ENCODE measurements at regions not wholly inside any gene's neighbourhood (a gene's known extent, or its start where the extent isn't known, plus 50 kb on each side); places are given as distances from the start of the nearest gene placed in this dataset.
A peak's percentile ranks its signal among the peaks of the same experiment; 100 is the strongest.

- no peak for TF ChIP-seq TAF1 (IDR thresholded peaks at IDR 0.05; ENCODE audit: low read depth)
- peak; percentile 84 for TF ChIP-seq EP300 (conservative IDR thresholded peaks at IDR 0.05; ENCODE audit: poor library complexity, severe bottlenecking)
- TF ChIP-seq EZH2 (IDR thresholded peaks at IDR 0.05; ENCODE audit: borderline replicate concordance, insufficient read depth, low read length, poor library complexity, severe bottlenecking): no peak
- TF ChIP-seq CTCF (IDR thresholded peaks at IDR 0.05; ENCODE audit: poor library complexity, severe bottlenecking): peak; percentile 70
- peak; percentile 65 for TF ChIP-seq POLR2AphosphoS5 (IDR thresholded peaks at IDR 0.05)
- no peak for TF ChIP-seq MXI1 (conservative IDR thresholded peaks at IDR 0.05; ENCODE audit: poor library complexity, severe bottlenecking)
- TF ChIP-seq SMC3 (conservative IDR thresholded peaks at IDR 0.05; ENCODE audit: poor library complexity): peak; percentile 64
Measured at GRCh38 chr14:45716572-45716971, 463.6 kb upstream of the MIS18BP1 start.

All from neural cell (in vitro differentiated cells).